PFSK-1 (cell line): ENCODE measurements at regions not wholly inside any gene's neighbourhood (a gene's known extent, or its start where the extent isn't known, plus 50 kb on each side); places are given as distances from the start of the nearest gene placed in this dataset.

Experiments
- FOXP2 ChIP-seq: optimal IDR thresholded peaks from 2 replicates; pipeline ENCODE3; 2011; ENCODE audit warnings: borderline replicate concordance, control low read depth, inconsistent platforms; ENCODE audit not compliant: insufficient read depth; ENCODE audit errors: extremely low read length, extremely low read depth
- POLR2AphosphoS5 ChIP-seq: IDR thresholded peaks from 2 replicates; pipeline ENCODE4 v1.6.1; 2012; ENCODE audit warnings: low read depth, mild to moderate bottlenecking, control low read depth, low read length, moderate library complexity
- REST ChIP-seq, 2 experiments: IDR thresholded peaks; 2 replicates each; pipeline versions ENCODE4 v1.6.1 to v1.8.0; 2011 to 2012; ENCODE audit warnings: low read depth in 2 of 2, low read length in 2 of 2, control low read depth in 1 of 2, inconsistent platforms in 1 of 2, mild to moderate bottlenecking in 1 of 2, moderate library complexity in 1 of 2; ENCODE audit not compliant: insufficient read depth in 1 of 2
- SIN3A ChIP-seq: IDR thresholded peaks from 2 replicates; pipeline ENCODE4 v1.6.1; 2012; ENCODE audit warnings: mild to moderate bottlenecking, low read length, moderate library complexity, borderline replicate concordance; ENCODE audit not compliant: insufficient read depth
- TAF1 ChIP-seq: IDR thresholded peaks from 2 replicates; pipeline ENCODE4 v1.6.1; 2012; ENCODE audit warnings: low read length, control low read depth, borderline replicate concordance; ENCODE audit not compliant: insufficient read depth

DNA sequence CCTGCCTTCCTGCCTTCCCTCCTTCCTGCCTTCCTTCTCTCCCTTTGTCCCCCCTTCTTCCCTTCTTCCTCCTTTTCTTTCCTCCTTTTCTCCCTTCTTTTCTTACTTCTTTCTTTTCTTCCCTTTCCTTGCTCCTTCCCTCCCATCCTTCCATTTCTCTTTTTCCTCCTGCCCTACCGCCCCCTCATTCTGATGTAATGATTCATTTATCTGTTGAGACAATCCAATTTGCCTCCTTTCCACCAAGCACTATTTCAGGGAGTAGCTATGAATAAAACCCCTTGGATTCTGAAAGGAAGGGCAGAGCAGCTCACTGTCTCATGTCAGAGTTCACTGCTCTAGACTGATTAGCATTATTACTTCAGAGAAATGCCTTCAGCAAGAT, 462.6 kb downstream of the PDCD6IP start:
- TF ChIP-seq REST (IDR thresholded peaks at IDR 0.05; ENCODE audit: insufficient read depth in 1 of 2, low read depth in 2 of 2, low read length in 2 of 2) (no peak), FOXP2 (no peak), POLR2AphosphoS5 (no peak), SIN3A (no peak), TAF1 (no peak)
